ENCODE measurements at regions not wholly inside any gene's neighbourhood (a gene's known extent, or its start where the extent isn't known, plus 50 kb on each side); places are given as distances from the start of the nearest gene placed in this dataset.

GRCh38 chr9:26145938-26146337 lies 467.7 kb upstream of the TUSC1 start:
- TF ChIP-seq EP300 (IDR thresholded peaks at IDR 0.05) (no peak), CTCF (IDR thresholded peaks at IDR 0.05) (no peak)
